ENCODE measurements at regions not wholly inside any gene's neighbourhood (a gene's known extent, or its start where the extent isn't known, plus 50 kb on each side); places are given as distances from the start of the nearest gene placed in this dataset.
A peak's percentile ranks its signal among the peaks of the same experiment; 100 is the strongest.
"Not testable (repeated sequence)": the region's sequence is repeated elsewhere in the genome, so short reads cannot be mapped to it uniquely, and the experiment has no call there.

DNA sequence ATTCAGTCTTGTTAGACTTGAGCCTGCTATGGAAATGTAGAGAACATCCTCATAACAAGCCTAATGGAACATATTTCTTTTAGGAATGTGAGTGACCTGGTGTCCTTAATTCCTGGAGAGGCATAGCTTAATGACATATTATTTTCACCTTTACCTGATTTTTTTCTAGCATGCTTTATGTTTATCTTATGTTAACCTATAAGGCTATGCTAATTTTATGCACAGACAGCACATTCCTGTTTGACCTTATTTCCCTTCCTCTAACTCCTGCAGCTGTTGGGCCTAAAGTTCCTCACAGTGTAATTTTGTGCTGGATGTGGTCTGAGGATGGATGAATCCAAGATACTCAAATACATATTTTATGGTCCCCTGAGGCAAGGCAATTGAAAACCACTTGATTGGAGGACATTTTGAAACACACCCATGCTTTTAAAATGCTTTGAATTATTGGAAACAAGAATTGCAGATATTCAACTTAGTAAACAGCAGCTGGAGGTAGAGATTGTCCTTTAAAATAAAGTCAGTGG lies 111.5 kb downstream of the LARP7 start:
- Histone ChIP-seq H3K9me3 (ENCODE audit: control insufficient read depth, low read depth, low read length) (no peaks in the 10 kb centered on the region), H4K91ac (ENCODE audit: insufficient read length, low read depth, low read length) (no peak overlapping the region), H4K20me1 (ENCODE audit: control insufficient read depth, insufficient read depth, insufficient read length) (no peaks in the 10 kb centered on the region), H3K27me3 (ENCODE audit: insufficient read depth, low read length) (no peaks in the 10 kb centered on the region), H3K4ac (ENCODE audit: low read depth, low read length) (no peak overlapping the region), H4K8ac (replicated peaks; ENCODE audit: insufficient read length, low read depth, low read length) (no peak overlapping the region), H2AFZ (ENCODE audit: low read length) (no peak overlapping the region), H3K4me1 (ENCODE audit: insufficient read depth, low read length) (peaks cover 12% of the 10 kb centered on the region), H3K79me2 (ENCODE audit: insufficient read depth, low read length) (0 out of 2 replicates have a peak, but pooled peaks cover 2% of the 10 kb centered on the region), H2BK5ac (ENCODE audit: insufficient read length, low read length) (no peak overlapping the region), H3K56ac (ENCODE audit: insufficient read length, low read depth, low read length) (no peak overlapping the region), H3K27ac (ENCODE audit: insufficient read length, low read depth, low read length) (peak overlapping the region; percentile 78), H3K4me2 (ENCODE audit: insufficient read depth, insufficient read length, low read length) (no peak overlapping the region), H3K9ac (ENCODE audit: extremely low read depth, insufficient read length, low read length) (no peak overlapping the region), H3K23me2 (ENCODE audit: insufficient read length, low read depth, low read length, poor library complexity, severe bottlenecking) (no peaks in the 10 kb centered on the region), H3T11ph (ENCODE audit: low read length) (no peak overlapping the region), H2BK12ac (ENCODE audit: insufficient read length, low read depth, low read length) (no peak overlapping the region), H3K79me1 (ENCODE audit: insufficient read depth, low read depth, low read length, poor library complexity, severe bottlenecking) (no peaks in the 10 kb centered on the region), H3K23ac (ENCODE audit: insufficient read length, low read depth, low read length) (no peak overlapping the region), H3K18ac (ENCODE audit: insufficient read length, low read depth, low read length) (no peak overlapping the region), H2AK5ac (ENCODE audit: insufficient read length, low read length) (no peak overlapping the region), H2BK15ac (ENCODE audit: low read depth, low read length) (no peak overlapping the region), H2BK20ac (ENCODE audit: low read depth, low read length, poor library complexity, severe bottlenecking) (no peak overlapping the region), H2BK120ac (ENCODE audit: low read depth, low read length, poor library complexity, severe bottlenecking) (no peak overlapping the region), H4K5ac (ENCODE audit: insufficient read length, low read depth, low read length) (no peak overlapping the region), H3K14ac (ENCODE audit: insufficient read depth, low read length) (no peak overlapping the region)
- Mint-ChIP-seq H3K4me1 (peaks cover 55 to 66% of the 10 kb centered on the region in 2 experiments), H3K36me3 (ENCODE audit: insufficient read depth in 1 of 3, low read depth in 3 of 3) (peaks cover 12 to 30% (median 29%) of the 10 kb centered on the region in 3 experiments), H3K9me3 (no peaks in the 10 kb centered on the region; a peak in 1 of 5 replicates), H3K27ac (peak overlapping the region; percentile 77 to 100 (median 100)), H3K27me3 (ENCODE audit: low read depth) (no peaks in the 10 kb centered on the region), H3K4me3 (peak overlapping the region in 1 of 2 experiments; percentile 52; a peak in 3 of 5 replicates)
- TF ChIP-seq, protein P1, sequence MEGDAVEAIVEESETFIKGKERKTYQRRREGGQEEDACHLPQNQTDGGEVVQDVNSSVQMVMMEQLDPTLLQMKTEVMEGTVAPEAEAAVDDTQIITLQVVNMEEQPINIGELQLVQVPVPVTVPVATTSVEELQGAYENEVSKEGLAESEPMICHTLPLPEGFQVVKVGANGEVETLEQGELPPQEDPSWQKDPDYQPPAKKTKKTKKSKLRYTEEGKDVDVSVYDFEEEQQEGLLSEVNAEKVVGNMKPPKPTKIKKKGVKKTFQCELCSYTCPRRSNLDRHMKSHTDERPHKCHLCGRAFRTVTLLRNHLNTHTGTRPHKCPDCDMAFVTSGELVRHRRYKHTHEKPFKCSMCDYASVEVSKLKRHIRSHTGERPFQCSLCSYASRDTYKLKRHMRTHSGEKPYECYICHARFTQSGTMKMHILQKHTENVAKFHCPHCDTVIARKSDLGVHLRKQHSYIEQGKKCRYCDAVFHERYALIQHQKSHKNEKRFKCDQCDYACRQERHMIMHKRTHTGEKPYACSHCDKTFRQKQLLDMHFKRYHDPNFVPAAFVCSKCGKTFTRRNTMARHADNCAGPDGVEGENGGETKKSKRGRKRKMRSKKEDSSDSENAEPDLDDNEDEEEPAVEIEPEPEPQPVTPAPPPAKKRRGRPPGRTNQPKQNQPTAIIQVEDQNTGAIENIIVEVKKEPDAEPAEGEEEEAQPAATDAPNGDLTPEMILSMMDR (conservative IDR thresholded peaks at IDR 0.05): no peak
- DNase-seq: no peak

DNA sequence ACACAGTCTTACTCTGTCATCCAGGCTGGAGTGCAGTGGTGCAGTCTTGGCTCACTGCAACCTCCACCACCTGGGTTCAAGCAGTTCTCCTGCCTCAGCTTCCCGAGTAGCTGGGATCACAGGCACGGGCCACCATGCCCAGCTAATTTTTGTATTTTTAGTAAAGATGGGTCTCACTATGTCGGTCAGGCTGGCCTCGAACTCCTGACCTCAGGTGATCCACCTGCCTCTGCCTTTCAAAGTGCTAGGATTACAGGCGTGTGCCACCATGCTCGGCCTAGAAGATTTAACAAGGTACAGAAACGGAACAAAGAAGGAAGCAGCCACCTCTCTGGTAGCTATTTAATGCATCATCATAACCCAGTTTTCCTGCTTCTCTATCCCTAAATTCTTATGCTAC lies 113.8 kb downstream of the LARP7 start:
- not testable (repeated sequence) for H2AFZ ChIP-seq (ENCODE audit: low read length); H4K5ac ChIP-seq (ENCODE audit: insufficient read length, low read depth, low read length); H3K9ac ChIP-seq (ENCODE audit: extremely low read depth, insufficient read length, low read length); DNase-seq; H3K56ac ChIP-seq (ENCODE audit: insufficient read length, low read depth, low read length); H3K27me3 ChIP-seq (ENCODE audit: insufficient read depth, low read length); H2AK5ac ChIP-seq (ENCODE audit: insufficient read length, low read length); H3K14ac ChIP-seq (ENCODE audit: insufficient read depth, low read length); H2BK20ac ChIP-seq (ENCODE audit: low read depth, low read length, poor library complexity, severe bottlenecking); H3T11ph ChIP-seq (ENCODE audit: low read length); H3K23me2 ChIP-seq (ENCODE audit: insufficient read length, low read depth, low read length, poor library complexity, severe bottlenecking); H3K9me3 Mint-ChIP-seq; H4K8ac ChIP-seq (replicated peaks; ENCODE audit: insufficient read length, low read depth, low read length); H4K91ac ChIP-seq (ENCODE audit: insufficient read length, low read depth, low read length); H3K9me3 ChIP-seq (ENCODE audit: control insufficient read depth, low read depth, low read length); H3K18ac ChIP-seq (ENCODE audit: insufficient read length, low read depth, low read length); H3K79me1 ChIP-seq (ENCODE audit: insufficient read depth, low read depth, low read length, poor library complexity, severe bottlenecking); H3K23ac ChIP-seq (ENCODE audit: insufficient read length, low read depth, low read length); H3K27me3 Mint-ChIP-seq (ENCODE audit: low read depth); H2BK5ac ChIP-seq (ENCODE audit: insufficient read length, low read length); H3K79me2 ChIP-seq (ENCODE audit: insufficient read depth, low read length); H2BK120ac ChIP-seq (ENCODE audit: low read depth, low read length, poor library complexity, severe bottlenecking); H2BK15ac ChIP-seq (ENCODE audit: low read depth, low read length); H4K20me1 ChIP-seq (ENCODE audit: control insufficient read depth, insufficient read depth, insufficient read length); H3K4ac ChIP-seq (ENCODE audit: low read depth, low read length); H3K4me2 ChIP-seq (ENCODE audit: insufficient read depth, insufficient read length, low read length); H2BK12ac ChIP-seq (ENCODE audit: insufficient read length, low read depth, low read length)
- Mint-ChIP-seq H3K36me3 (ENCODE audit: insufficient read depth in 1 of 3, low read depth in 3 of 3) (peaks cover 12 to 29% (median 24%) of the 10 kb centered on the region in 3 experiments), H3K4me3 (peak overlapping the region in 1 of 2 experiments; percentile 70; a peak in 3 of 5 replicates), H3K4me1 (peaks cover 55 to 60% of the 10 kb centered on the region in 2 experiments), H3K27ac (peak overlapping the region; percentile 95 to 100 (median 99))
- no CpG with 5 or more reads among the region's 7 CpGs for WGBS (ENCODE audit: extremely low coverage, insufficient read length, low lambda C conversion rate)
- peak overlapping the region; percentile 94 for H3K27ac ChIP-seq (ENCODE audit: insufficient read length, low read depth, low read length)
- H3K4me1 ChIP-seq (ENCODE audit: insufficient read depth, low read length): peaks cover 12% of the 10 kb centered on the region

Measured in H9 (cell line).